Astrocyte (in vitro differentiated cells and primary cell): ENCODE measurements at regions not wholly inside any gene's neighbourhood (a gene's known extent, or its start where the extent isn't known, plus 50 kb on each side); places are given as distances from the start of the nearest gene placed in this dataset.

Experiments
- DNase-seq: peaks from one replicate; pipeline ENCODE4 v3.0.0-alpha.2; 2010; ENCODE audit warnings: low read depth
- FAIRE-seq: peaks from 2 replicates; lab custom pipeline; 2011; peaks lifted over from hg19 to GRCh38; lab: Jason Lieb, UNC
- H2AFZ ChIP-seq: 2 replicates; pipeline ENCODE4 v1.6.0; 2012; ENCODE audit warnings: low read depth, low read length, inconsistent platforms
- H3K27ac ChIP-seq: 2 replicates; pipeline ENCODE4 v1.5.1; 2011; ENCODE audit warnings: low read depth, low read length, inconsistent platforms
- H3K27me3 ChIP-seq: 2 replicates; pipeline ENCODE4 v1.6.0; 2011; ENCODE audit warnings: low read length, inconsistent platforms; ENCODE audit not compliant: insufficient read depth
- H3K36me3 ChIP-seq: 2 replicates; pipeline ENCODE4 v1.5.1; 2011; ENCODE audit warnings: low read length, inconsistent platforms; ENCODE audit not compliant: insufficient read depth
- H3K4me1 ChIP-seq: 2 replicates; pipeline ENCODE4 v1.5.1; 2011; ENCODE audit warnings: low read length, inconsistent platforms; ENCODE audit not compliant: insufficient read depth
- H3K4me2 ChIP-seq: 2 replicates; pipeline ENCODE4 v1.6.0; 2012; ENCODE audit warnings: low read length, inconsistent platforms
- H3K4me3 ChIP-seq: 2 replicates; pipeline ENCODE4 v1.5.1; 2011; ENCODE audit warnings: low read depth, mild to moderate bottlenecking, low read length, inconsistent platforms; ENCODE audit not compliant: insufficient read depth
- H3K79me2 ChIP-seq: 2 replicates; pipeline ENCODE4 v1.6.0; 2012; ENCODE audit warnings: mild to moderate bottlenecking, low read length, inconsistent platforms; ENCODE audit not compliant: insufficient read depth
- H3K9ac ChIP-seq: 2 replicates; pipeline ENCODE4 v1.6.0; 2012; ENCODE audit warnings: mild to moderate bottlenecking, low read length, inconsistent platforms
- H3K9me3 ChIP-seq: 2 replicates; pipeline ENCODE4 v1.5.1; 2012; ENCODE audit warnings: low read depth, mild to moderate bottlenecking, low read length, inconsistent platforms; ENCODE audit not compliant: insufficient read depth
- H4K20me1 ChIP-seq: 2 replicates; pipeline ENCODE4 v1.6.0; 2012; ENCODE audit warnings: low read length, inconsistent platforms; ENCODE audit not compliant: insufficient read depth
- H3K27ac Mint-ChIP-seq: one replicate; pipeline ENCODE4 v1.8.0; 2021; ENCODE audit warnings: mild to moderate bottlenecking, mixed read lengths; ENCODE audit not compliant: unreplicated experiment
- H3K27me3 Mint-ChIP-seq: one replicate; pipeline ENCODE4 v1.8.0; 2021; ENCODE audit warnings: low read depth, mixed read lengths; ENCODE audit not compliant: unreplicated experiment
- H3K36me3 Mint-ChIP-seq: one replicate; pipeline ENCODE4 v1.8.0; 2021; ENCODE audit warnings: low read depth, mixed read lengths; ENCODE audit not compliant: unreplicated experiment
- H3K4me1 Mint-ChIP-seq: one replicate; pipeline ENCODE4 v1.8.0; 2021; ENCODE audit warnings: low read depth, mixed read lengths; ENCODE audit not compliant: unreplicated experiment
- H3K4me3 Mint-ChIP-seq: one replicate; pipeline ENCODE4 v1.8.0; 2021; ENCODE audit warnings: mild to moderate bottlenecking, moderate library complexity, mixed read lengths; ENCODE audit not compliant: unreplicated experiment
- H3K9me3 Mint-ChIP-seq: one replicate; pipeline ENCODE4 v1.8.0; 2021; ENCODE audit warnings: mild to moderate bottlenecking, mixed read lengths; ENCODE audit not compliant: unreplicated experiment
- EZH2 ChIP-seq: IDR thresholded peaks from 2 replicates; pipeline ENCODE4 v1.6.1; 2012; ENCODE audit warnings: mild to moderate bottlenecking, low read length, inconsistent platforms; ENCODE audit not compliant: insufficient read depth
- TF ChIP-seq, protein P1 (sequence below): IDR thresholded peaks from 2 replicates; pipeline ENCODE4 v1.5.1; 2011; ENCODE audit warnings: low read depth, mild to moderate bottlenecking, inconsistent platforms, low read length, moderate library complexity; ENCODE audit not compliant: insufficient read depth

DNA sequence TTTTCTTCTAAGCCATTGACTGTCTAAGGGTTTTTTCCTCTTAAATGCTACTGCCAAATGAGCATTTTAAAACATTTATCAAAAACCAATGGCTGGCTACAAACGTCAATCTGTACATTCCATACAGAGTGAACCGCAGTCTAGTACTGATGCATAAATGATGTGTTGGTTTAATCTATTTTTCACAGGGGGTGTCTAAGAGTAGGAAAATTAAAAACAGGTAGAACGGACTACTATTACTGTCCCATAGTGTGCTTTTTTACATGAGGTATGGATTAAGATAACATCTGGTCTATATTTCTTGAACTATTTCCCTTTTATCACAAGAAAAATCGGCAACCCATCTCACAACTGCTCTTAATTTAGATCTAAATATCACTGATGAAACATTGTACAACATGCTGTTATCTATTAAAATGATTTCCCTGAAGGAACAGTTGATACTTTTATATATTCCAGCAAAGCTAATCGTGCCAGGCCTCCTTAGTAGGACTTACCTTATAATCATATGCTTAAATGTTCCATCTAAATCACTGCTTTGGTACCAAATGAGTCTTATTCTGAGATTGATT lies 172.9 kb upstream of the CDKN3 start:
- Histone ChIP-seq H3K9ac (no peak overlapping the region), H3K4me2 (no peak overlapping the region), H4K20me1 (no peaks in the 10 kb centered on the region), H2AFZ (no peak overlapping the region), H3K9me3 (no peaks in the 10 kb centered on the region), H3K4me3 (no peak overlapping the region), H3K27me3 (peaks cover 8% of the 10 kb centered on the region), H3K27ac (no peak overlapping the region), H3K4me1 (peaks cover 9% of the 10 kb centered on the region), H3K79me2 (no peaks in the 10 kb centered on the region), H3K36me3 (no peaks in the 10 kb centered on the region)
- Mint-ChIP-seq H3K27ac (no peak overlapping the region), H3K4me3 (no peak overlapping the region), H3K27me3 (peaks cover 33% of the 10 kb centered on the region), H3K36me3 (no peaks in the 10 kb centered on the region), H3K9me3 (peaks cover 1% of the 10 kb centered on the region), H3K4me1 (peaks cover 8% of the 10 kb centered on the region)
- no peak for DNase-seq
- no peak for FAIRE-seq
- no peak for TF ChIP-seq EZH2
- TF ChIP-seq, protein P1, sequence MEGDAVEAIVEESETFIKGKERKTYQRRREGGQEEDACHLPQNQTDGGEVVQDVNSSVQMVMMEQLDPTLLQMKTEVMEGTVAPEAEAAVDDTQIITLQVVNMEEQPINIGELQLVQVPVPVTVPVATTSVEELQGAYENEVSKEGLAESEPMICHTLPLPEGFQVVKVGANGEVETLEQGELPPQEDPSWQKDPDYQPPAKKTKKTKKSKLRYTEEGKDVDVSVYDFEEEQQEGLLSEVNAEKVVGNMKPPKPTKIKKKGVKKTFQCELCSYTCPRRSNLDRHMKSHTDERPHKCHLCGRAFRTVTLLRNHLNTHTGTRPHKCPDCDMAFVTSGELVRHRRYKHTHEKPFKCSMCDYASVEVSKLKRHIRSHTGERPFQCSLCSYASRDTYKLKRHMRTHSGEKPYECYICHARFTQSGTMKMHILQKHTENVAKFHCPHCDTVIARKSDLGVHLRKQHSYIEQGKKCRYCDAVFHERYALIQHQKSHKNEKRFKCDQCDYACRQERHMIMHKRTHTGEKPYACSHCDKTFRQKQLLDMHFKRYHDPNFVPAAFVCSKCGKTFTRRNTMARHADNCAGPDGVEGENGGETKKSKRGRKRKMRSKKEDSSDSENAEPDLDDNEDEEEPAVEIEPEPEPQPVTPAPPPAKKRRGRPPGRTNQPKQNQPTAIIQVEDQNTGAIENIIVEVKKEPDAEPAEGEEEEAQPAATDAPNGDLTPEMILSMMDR, result no peak

DNA sequence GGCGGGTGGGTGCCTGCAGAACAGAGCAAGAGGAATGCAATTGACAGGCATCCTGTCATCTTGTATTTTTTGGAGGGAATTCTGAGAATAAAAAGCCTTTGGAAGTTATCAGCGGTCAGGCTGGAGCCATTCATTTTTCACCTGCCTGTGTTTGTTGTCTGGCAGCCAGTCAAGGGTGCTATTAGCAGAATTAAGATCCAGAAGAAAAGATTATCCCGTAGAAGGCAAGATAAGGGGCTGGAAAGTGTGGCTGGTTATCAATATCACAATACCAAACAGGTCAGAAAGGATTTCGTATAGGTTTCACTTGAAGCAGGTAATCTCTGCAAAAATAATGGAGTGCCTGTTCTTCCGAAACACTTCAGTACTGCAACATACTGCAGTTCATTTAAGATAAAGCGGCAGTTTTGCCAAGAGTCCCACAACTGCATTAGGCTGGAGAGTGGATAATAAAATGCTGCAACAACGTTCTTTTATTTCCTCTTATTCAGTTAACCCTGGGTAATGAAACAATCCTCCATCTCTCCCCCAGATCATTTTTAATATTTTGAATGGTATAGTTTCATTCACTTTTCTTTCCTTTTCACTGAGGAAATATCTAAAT lies 171.2 kb upstream of the CDKN3 start:
- Mint-ChIP-seq H3K27ac (no peak overlapping the region), H3K9me3 (peaks cover 1% of the 10 kb centered on the region), H3K4me3 (no peak overlapping the region), H3K36me3 (no peaks in the 10 kb centered on the region), H3K27me3 (peaks cover 23% of the 10 kb centered on the region), H3K4me1 (no peaks in the 10 kb centered on the region)
- DNase-seq (no peak), FAIRE-seq (no peak)
- TF ChIP-seq EZH2, result no peak
- TF ChIP-seq, protein P1, result no peak
- Histone ChIP-seq H3K27ac (no peak overlapping the region), H3K4me3 (no peak overlapping the region), H3K36me3 (no peaks in the 10 kb centered on the region), H3K9ac (no peak overlapping the region), H3K4me1 (peaks cover 1% of the 10 kb centered on the region), H2AFZ (no peak overlapping the region), H3K9me3 (no peaks in the 10 kb centered on the region), H3K27me3 (peaks cover 5% of the 10 kb centered on the region), H3K79me2 (no peaks in the 10 kb centered on the region), H3K4me2 (no peak overlapping the region), H4K20me1 (no peaks in the 10 kb centered on the region)

DNA sequence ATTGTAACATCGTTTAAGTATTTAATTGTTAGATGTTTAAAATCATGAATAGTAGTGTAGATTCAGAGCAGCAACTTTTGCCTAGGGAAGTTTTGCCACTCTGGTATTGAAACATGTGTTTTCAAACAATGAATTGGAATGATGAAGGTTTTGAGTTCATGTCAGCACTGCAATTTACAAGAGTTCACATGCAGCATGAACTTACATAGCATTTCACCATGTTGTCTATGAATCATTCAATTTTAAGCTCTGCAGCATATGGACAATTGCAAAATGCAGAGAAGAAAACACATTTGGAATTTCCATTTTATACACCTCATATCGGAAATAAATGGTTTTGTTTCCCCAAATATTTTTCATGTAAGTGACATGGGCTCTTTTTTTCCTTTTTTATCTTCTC lies 170.7 kb upstream of the CDKN3 start:
- no peaks in the 10 kb centered on the region for H3K36me3 Mint-ChIP-seq
- H3K79me2 ChIP-seq, result no peaks in the 10 kb centered on the region
- H2AFZ ChIP-seq, result no peak overlapping the region
- no peak overlapping the region for H3K27ac Mint-ChIP-seq
- H3K9me3 ChIP-seq, result no peaks in the 10 kb centered on the region
- TF ChIP-seq EZH2, result no peak
- TF ChIP-seq, protein P1, result no peak
- H3K9ac ChIP-seq, result no peak overlapping the region
- FAIRE-seq (no peak), DNase-seq (no peak)
- peaks cover 5% of the 10 kb centered on the region for H3K27me3 ChIP-seq
- H3K4me3 Mint-ChIP-seq, result no peak overlapping the region
- no peak overlapping the region for H3K4me2 ChIP-seq
- no peaks in the 10 kb centered on the region for H3K4me1 Mint-ChIP-seq
- H4K20me1 ChIP-seq, result no peaks in the 10 kb centered on the region
- no peak overlapping the region for H3K27ac ChIP-seq
- H3K36me3 ChIP-seq, result no peaks in the 10 kb centered on the region
- peaks cover 18% of the 10 kb centered on the region for H3K27me3 Mint-ChIP-seq
- H3K4me1 ChIP-seq, result no peaks in the 10 kb centered on the region
- peaks cover 1% of the 10 kb centered on the region for H3K9me3 Mint-ChIP-seq
- no peak overlapping the region for H3K4me3 ChIP-seq
